Liver (tissue), 7 donors: ENCODE measurements at regions not wholly inside any gene's neighbourhood (a gene's known extent, or its start where the extent isn't known, plus 50 kb on each side); places are given as distances from the start of the nearest gene placed in this dataset.

ENCODE experiments used
- DNase-seq: peaks from one replicate; pipeline ENCODE4 v3.0.0-alpha.2; 2017; ENCODE audit warnings: low spot score
- H3K27ac ChIP-seq, 2 donors: one replicate each; pipeline ENCODE4 v1.7.0; 2013; ENCODE audit warnings: inconsistent platforms in 2 of 2, low read length in 2 of 2, control low read depth in 1 of 2, low read depth in 1 of 2, mild to moderate bottlenecking in 1 of 2
- H3K27me3 ChIP-seq, 4 donors: one replicate each; pipeline versions ENCODE4 v1.6.1 to v1.7.0; 2013; ENCODE audit warnings: low read length in 3 of 4, inconsistent platforms in 1 of 4, mild to moderate bottlenecking in 1 of 4, moderate library complexity in 1 of 4; ENCODE audit not compliant: control insufficient read depth in 4 of 4, insufficient read depth in 4 of 4
- H3K36me3 ChIP-seq, 4 donors: one replicate each; pipeline versions ENCODE4 v1.6.1 to v1.7.0; 2013; ENCODE audit warnings: low read length in 3 of 4, mild to moderate bottlenecking in 3 of 4, low read depth in 1 of 4, moderate library complexity in 1 of 4; ENCODE audit not compliant: control insufficient read depth in 4 of 4, insufficient read depth in 3 of 4
- H3K4me1 ChIP-seq, 4 donors: one replicate each; pipeline versions ENCODE4 v1.6.1 to v1.7.0; 2013; ENCODE audit warnings: low read length in 3 of 4, mild to moderate bottlenecking in 3 of 4, moderate library complexity in 1 of 4; ENCODE audit not compliant: control insufficient read depth in 4 of 4, insufficient read depth in 4 of 4
- H3K4me3 ChIP-seq, 3 donors: one replicate each; pipeline versions ENCODE4 v1.6.1 to v1.7.0; 2013; ENCODE audit warnings: low read length in 3 of 3, control low read depth in 1 of 3, low read depth in 1 of 3, mild to moderate bottlenecking in 1 of 3
- H3K9ac ChIP-seq, 2 donors: one replicate each; pipeline ENCODE4 v1.7.0; 2013; ENCODE audit warnings: low read length in 2 of 2, mild to moderate bottlenecking in 2 of 2, moderate library complexity in 2 of 2, control low read depth in 1 of 2, low read depth in 1 of 2
- H3K9me3 ChIP-seq, 4 donors: one replicate each; pipeline versions ENCODE4 v1.6.1 to v1.7.0; 2013; ENCODE audit warnings: low read length in 3 of 4; ENCODE audit not compliant: control insufficient read depth in 4 of 4
- ATF3 ChIP-seq: IDR thresholded peaks from 2 replicates; pipeline ENCODE4 v1.6.1; 2016; ENCODE audit warnings: antibody characterized with exemption
- FOXA1 ChIP-seq: IDR thresholded peaks from 2 replicates; pipeline ENCODE4 v1.6.1; 2016; ENCODE audit warnings: antibody characterized with exemption
- FOXA2 ChIP-seq: IDR thresholded peaks from 2 replicates; pipeline ENCODE4 v1.6.1; 2016; ENCODE audit warnings: antibody characterized with exemption
- HNF4A ChIP-seq, 2 donors: conservative IDR thresholded peaks; 2 replicates each; pipeline ENCODE4 v1.6.1; 2016; ENCODE audit warnings: antibody characterized with exemption in 2 of 2, mild to moderate bottlenecking in 2 of 2
- HNF4G ChIP-seq: IDR thresholded peaks from 2 replicates; pipeline ENCODE4 v1.6.1; 2016; ENCODE audit warnings: antibody characterized with exemption
- JUND ChIP-seq, 2 donors: IDR thresholded peaks; 2 replicates each; pipeline ENCODE4 v1.6.1; 2016; ENCODE audit warnings: antibody characterized with exemption in 2 of 2
- MAX ChIP-seq: IDR thresholded peaks from 2 replicates; pipeline ENCODE4 v1.6.1; 2016; ENCODE audit warnings: antibody characterized with exemption
- NR2F2 ChIP-seq: IDR thresholded peaks from 2 replicates; pipeline ENCODE4 v1.6.1; 2016; ENCODE audit warnings: antibody characterized with exemption
- RAD21 ChIP-seq, 2 donors: IDR thresholded peaks; 2 replicates each; pipeline ENCODE4 v1.6.1; 2016; ENCODE audit warnings: antibody characterized with exemption in 2 of 2, mild to moderate bottlenecking in 2 of 2
- RXRA ChIP-seq, 2 donors: IDR thresholded peaks; 2 replicates each; pipeline ENCODE4 v1.6.1; 2017 to 2018; ENCODE audit warnings: antibody characterized with exemption in 2 of 2, mild to moderate bottlenecking in 1 of 2
- SP1 ChIP-seq: IDR thresholded peaks from 2 replicates; pipeline ENCODE4 v1.6.1; 2018; ENCODE audit warnings: antibody characterized with exemption, mild to moderate bottlenecking
- TAF1 ChIP-seq: conservative IDR thresholded peaks from 2 replicates; pipeline ENCODE4 v1.6.1; 2016; ENCODE audit warnings: antibody characterized with exemption, mild to moderate bottlenecking
- YY1 ChIP-seq: IDR thresholded peaks from 2 replicates; pipeline ENCODE4 v1.6.1; 2016; ENCODE audit warnings: antibody characterized with exemption, mild to moderate bottlenecking
- ZBTB33 ChIP-seq: IDR thresholded peaks from 2 replicates; pipeline ENCODE4 v1.6.1; 2016; ENCODE audit warnings: antibody characterized with exemption
- WGBS: extraction: QIAGEN DNeasy Blood & Tissue Kit; methylation state at CpG from one replicate; pipeline ENCODE4 v1.1.7; 2013; 5-methylcytosine and 5-hydroxymethylcytosine counted together
- donor health status: healthy.
- donor health status: healthy.
- donor health status: healthy.
- donor health status: healthy.

- WGBS = 57% methylated on average over 4 of the region's 4 CpGs
These were observed 1289.4 kb downstream of the AACS start for GRCh38 chr12:126354633-126355032.

GRCh38 chr12:126355346-126355745 is 1290.1 kb downstream of the AACS start:
- H3K4me1 ChIP-seq = no peaks in the 10 kb centered on the region
- peaks cover 0 to 5% (median under 1%) of the 10 kb centered on the region in 4 donors for H3K9me3 ChIP-seq
- H3K27ac ChIP-seq = no peak overlapping the region
- WGBS = 86% methylated on average over 2 of the region's 2 CpGs
- no peak for DNase-seq
- H3K4me3 ChIP-seq = no peak overlapping the region
- TF ChIP-seq FOXA1 = no peak
- no peak for TF ChIP-seq TAF1
- TF ChIP-seq HNF4A (conservative IDR thresholded peaks at IDR 0.05) = no peak
- no peak for TF ChIP-seq ZBTB33
- TF ChIP-seq YY1 = no peak
- TF ChIP-seq SP1 = no peak
- H3K36me3 ChIP-seq = no peaks in the 10 kb centered on the region
- H3K9ac ChIP-seq = no peak overlapping the region
- H3K27me3 ChIP-seq = no peaks in the 10 kb centered on the region

More at GRCh38 chr12:126354633-126355032, 1289.4 kb downstream of the AACS start:
- H3K9ac ChIP-seq = no peak overlapping the region
- no peak for TF ChIP-seq NR2F2
- TF ChIP-seq TAF1 = no peak
- TF ChIP-seq FOXA2 = no peak
- no peak for TF ChIP-seq HNF4G
- TF ChIP-seq FOXA1 = no peak
- TF ChIP-seq RAD21 (IDR thresholded peaks at IDR 0.05) = no peak
- TF ChIP-seq JUND (IDR thresholded peaks at IDR 0.05) = no peak
- no peak for TF ChIP-seq ZBTB33
- no peak for TF ChIP-seq MAX
- no peak for TF ChIP-seq ATF3
- TF ChIP-seq SP1 = no peak
- TF ChIP-seq YY1 = no peak
- H3K9me3 ChIP-seq = peaks cover 0 to 5% (median 1%) of the 10 kb centered on the region in 4 donors
- H3K27ac ChIP-seq = no peak overlapping the region
- no peaks in the 10 kb centered on the region for H3K4me1 ChIP-seq
- DNase-seq = no peak
- no peaks in the 10 kb centered on the region for H3K36me3 ChIP-seq
- H3K4me3 ChIP-seq = no peak overlapping the region
- H3K27me3 ChIP-seq = no peaks in the 10 kb centered on the region

GRCh38 chr12:126358806-126359205 is 1293.6 kb downstream of the AACS start:
- Histone ChIP-seq H3K27me3 (no peaks in the 10 kb centered on the region), H3K9me3 (peaks cover 2 to 6% (median 4%) of the 10 kb centered on the region in 4 donors), H3K4me1 (no peaks in the 10 kb centered on the region), H3K4me3 (no peak overlapping the region), H3K9ac (no peak overlapping the region), H3K27ac (no peak overlapping the region), H3K36me3 (no peaks in the 10 kb centered on the region)
- WGBS = 88% methylated on average over 5 of the region's 5 CpGs
- no peak for TF ChIP-seq MAX
- TF ChIP-seq TAF1 = no peak
- TF ChIP-seq HNF4A (conservative IDR thresholded peaks at IDR 0.05) = no peak
- no peak for TF ChIP-seq RXRA (IDR thresholded peaks at IDR 0.05)
- no peak for DNase-seq
